CD4-positive, alpha-beta T cell (primary cell): ENCODE measurements at regions not wholly inside any gene's neighbourhood (a gene's known extent, or its start where the extent isn't known, plus 50 kb on each side); places are given as distances from the start of the nearest gene placed in this dataset.

Experiments used
- ATAC-seq: fragments of 200-7000 bp; cut with Tn5 transposase; one replicate; pipeline ENCODE4 v1.10.0; 2022; ENCODE audit warnings: mild to moderate bottlenecking; ENCODE audit not compliant: poor library complexity
- CTCF ChIA-PET: fragments of 350-600 bp; sonication (Branson Sonifier 250); formaldehyde crosslinking; loops from one replicate; lab custom pipeline; 2021; ENCODE audit warnings: antibody characterized with exemption, inconsistent platforms; lab: Charles Lee
- POLR2A ChIA-PET: fragments of 350-600 bp; sonication (Branson Sonifier 250); formaldehyde crosslinking; loops from one replicate; lab custom pipeline; 2021; ENCODE audit warnings: antibody characterized with exemption, inconsistent platforms; lab: Charles Lee
- DNase-seq, 14 experiments: peaks; one replicate each; pipeline ENCODE4 v3.0.0-alpha.2; 2013 to 2020; ENCODE audit warnings: mixed read lengths in 2 of 14
- H3K27ac ChIP-seq, 2 donors: one replicate each; pipeline versions ENCODE4 v1.5.1 to v1.7.0; 2013; ENCODE audit warnings: low read length in 2 of 2, low read depth in 1 of 2, mild to moderate bottlenecking in 1 of 2
- H3K27me3 ChIP-seq, 2 experiments: 1 replicate in 1 of 2; 2 replicates in 1 of 2; pipeline versions ENCODE4 v1.6.1 to v1.7.0; 2013; ENCODE audit warnings: low read length in 2 of 2, control low read depth in 1 of 2, mild to moderate bottlenecking in 1 of 2, moderate library complexity in 1 of 2; ENCODE audit not compliant: insufficient read depth in 2 of 2, control insufficient read depth in 1 of 2
- H3K36me3 ChIP-seq: one replicate; pipeline ENCODE4 v1.6.1; 2013; ENCODE audit warnings: low read length, control low read depth; ENCODE audit not compliant: insufficient read depth
- H3K4me1 ChIP-seq: one replicate; pipeline ENCODE4 v1.6.1; 2013; ENCODE audit warnings: low read length, control low read depth; ENCODE audit not compliant: insufficient read depth
- H3K4me3 ChIP-seq: one replicate; pipeline ENCODE4 v1.5.1; 2013; ENCODE audit warnings: mild to moderate bottlenecking, low read length, moderate library complexity
- H3K9me3 ChIP-seq, 2 experiments: 1 replicate in 1 of 2; 2 replicates in 1 of 2; pipeline versions ENCODE4 v1.6.1 to v1.7.0; 2013; ENCODE audit warnings: low read length in 2 of 2, mild to moderate bottlenecking in 2 of 2, control low read depth in 1 of 2, moderate library complexity in 1 of 2; ENCODE audit not compliant: control insufficient read depth in 1 of 2, insufficient read depth in 1 of 2
- H3K27ac Mint-ChIP-seq: one replicate; pipeline ENCODE4 v1.8.0; 2020; ENCODE audit warnings: mixed read lengths
- H3K27me3 Mint-ChIP-seq: one replicate; pipeline ENCODE4 v1.8.0; 2021; ENCODE audit warnings: mixed read lengths
- H3K36me3 Mint-ChIP-seq: one replicate; pipeline ENCODE4 v1.8.0; 2021; ENCODE audit warnings: low read depth, mixed read lengths
- H3K4me1 Mint-ChIP-seq: one replicate; pipeline ENCODE4 v1.8.0; 2021; ENCODE audit warnings: low read depth, mixed read lengths
- H3K4me3 Mint-ChIP-seq: one replicate; pipeline ENCODE4 v1.8.0; 2020; ENCODE audit warnings: mild to moderate bottlenecking, mixed read lengths
- H3K9me3 Mint-ChIP-seq: one replicate; pipeline ENCODE4 v1.8.0; 2020; ENCODE audit warnings: mixed read lengths
- intact Hi-C, 2 experiments: fragments of 100-400 bp; cut with DNase I in 1 of 2; cut with micrococcal nuclease in 1 of 2; formaldehyde crosslinking; loops; one replicate each; pipeline versions ENCODE4 v1.15.1 to v1.9.0; 2023 to 2025; cut with DNase I, micrococcal nuclease
- TF ChIP-seq, protein P1 (sequence below): fragments of 200-600 bp; IDR thresholded peaks from one replicate; pipeline ENCODE4 v1.8.0; 2022; ENCODE audit warnings: antibody characterized with exemption, mild to moderate bottlenecking

GRCh38 chr1:192436441-192437078 is 119.8 kb downstream of the RGS21 start:
- ChIA-PET CTCF (no interaction called here), POLR2A (no interaction called here)
- H3K4me1 Mint-ChIP-seq = no peaks in the 10 kb centered on the region

GRCh38 chr1:192438737-192439136 is 121.9 kb downstream of the RGS21 start:
- Histone ChIP-seq H3K27me3 (no peaks in the 10 kb centered on the region), H3K9me3 (no peaks in the 10 kb centered on the region), H3K27ac (no peak overlapping the region), H3K4me3 (no peak overlapping the region), H3K4me1 (no peaks in the 10 kb centered on the region), H3K36me3 (no peaks in the 10 kb centered on the region)
- Mint-ChIP-seq H3K27ac (no peak overlapping the region), H3K4me1 (no peaks in the 10 kb centered on the region), H3K9me3 (no peaks in the 10 kb centered on the region), H3K4me3 (no peak overlapping the region), H3K36me3 (no peaks in the 10 kb centered on the region), H3K27me3 (peaks cover 20% of the 10 kb centered on the region)
- CTCF ChIA-PET = no interaction called here
- intact Hi-C loops = no loop called here
- ATAC-seq (no peak), DNase-seq (no peak)
- TF ChIP-seq, protein P1, sequence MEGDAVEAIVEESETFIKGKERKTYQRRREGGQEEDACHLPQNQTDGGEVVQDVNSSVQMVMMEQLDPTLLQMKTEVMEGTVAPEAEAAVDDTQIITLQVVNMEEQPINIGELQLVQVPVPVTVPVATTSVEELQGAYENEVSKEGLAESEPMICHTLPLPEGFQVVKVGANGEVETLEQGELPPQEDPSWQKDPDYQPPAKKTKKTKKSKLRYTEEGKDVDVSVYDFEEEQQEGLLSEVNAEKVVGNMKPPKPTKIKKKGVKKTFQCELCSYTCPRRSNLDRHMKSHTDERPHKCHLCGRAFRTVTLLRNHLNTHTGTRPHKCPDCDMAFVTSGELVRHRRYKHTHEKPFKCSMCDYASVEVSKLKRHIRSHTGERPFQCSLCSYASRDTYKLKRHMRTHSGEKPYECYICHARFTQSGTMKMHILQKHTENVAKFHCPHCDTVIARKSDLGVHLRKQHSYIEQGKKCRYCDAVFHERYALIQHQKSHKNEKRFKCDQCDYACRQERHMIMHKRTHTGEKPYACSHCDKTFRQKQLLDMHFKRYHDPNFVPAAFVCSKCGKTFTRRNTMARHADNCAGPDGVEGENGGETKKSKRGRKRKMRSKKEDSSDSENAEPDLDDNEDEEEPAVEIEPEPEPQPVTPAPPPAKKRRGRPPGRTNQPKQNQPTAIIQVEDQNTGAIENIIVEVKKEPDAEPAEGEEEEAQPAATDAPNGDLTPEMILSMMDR = no peak
- POLR2A ChIA-PET = no interaction called here

More at GRCh38 chr1:192436441-192437078, 119.8 kb downstream of the RGS21 start:
- ATAC-seq (no peak), DNase-seq (no peak)
- Histone ChIP-seq H3K4me3 (no peak overlapping the region), H3K9me3 (no peaks in the 10 kb centered on the region), H3K4me1 (no peaks in the 10 kb centered on the region), H3K36me3 (no peaks in the 10 kb centered on the region), H3K27ac (no peak overlapping the region), H3K27me3 (no peaks in the 10 kb centered on the region)
- TF ChIP-seq, protein P1 = no peak
- no peak overlapping the region for H3K4me3 Mint-ChIP-seq
- peaks cover 20% of the 10 kb centered on the region for H3K27me3 Mint-ChIP-seq
- no peaks in the 10 kb centered on the region for H3K9me3 Mint-ChIP-seq
- H3K36me3 Mint-ChIP-seq = no peaks in the 10 kb centered on the region
- no peak overlapping the region for H3K27ac Mint-ChIP-seq
- intact Hi-C loops = no loop called here

DNA sequence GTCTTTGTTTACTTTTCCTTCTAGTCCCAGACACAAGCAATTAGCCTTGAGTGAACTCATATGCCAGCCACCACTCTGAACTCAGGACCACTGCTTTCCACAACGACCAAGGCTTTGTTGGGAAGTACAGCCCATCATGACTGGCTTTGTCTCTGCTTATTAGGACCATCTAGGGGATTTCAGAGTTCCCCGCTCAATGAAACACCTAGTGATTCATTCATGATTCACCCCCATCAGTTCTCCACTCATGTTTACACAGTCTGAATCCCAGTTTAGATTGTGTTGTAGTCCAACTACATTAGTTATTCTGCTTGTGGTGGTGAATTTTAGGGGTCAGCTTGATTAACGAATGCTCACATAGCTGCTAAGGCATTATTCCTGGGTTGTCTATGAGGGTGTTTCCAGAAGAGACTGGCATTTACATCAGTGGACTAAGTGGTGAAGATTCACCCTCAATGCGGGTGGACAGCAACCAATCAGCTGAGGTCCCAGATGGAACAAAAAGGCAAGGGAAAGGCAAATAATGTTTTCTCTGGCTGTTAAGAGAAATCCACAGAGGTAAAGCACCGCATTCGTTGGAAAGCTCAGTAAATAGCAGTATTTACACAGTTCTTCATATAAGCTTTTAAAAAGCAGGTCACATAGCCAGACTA is 122.7 kb downstream of the RGS21 start:
- Mint-ChIP-seq H3K4me3 (no peak overlapping the region), H3K27me3 (peaks cover 16% of the 10 kb centered on the region), H3K36me3 (no peaks in the 10 kb centered on the region), H3K27ac (no peak overlapping the region), H3K4me1 (no peaks in the 10 kb centered on the region), H3K9me3 (no peaks in the 10 kb centered on the region)
- ATAC-seq (no peak), DNase-seq (no peak)
- ChIA-PET CTCF (no interaction called here), POLR2A (no interaction called here)
- H3K27ac ChIP-seq = no peak overlapping the region
- intact Hi-C loops = no loop called here
- H3K9me3 ChIP-seq = no peaks in the 10 kb centered on the region
- H3K4me3 ChIP-seq = no peak overlapping the region
- no peaks in the 10 kb centered on the region for H3K36me3 ChIP-seq
- H3K4me1 ChIP-seq = no peaks in the 10 kb centered on the region
- H3K27me3 ChIP-seq = no peaks in the 10 kb centered on the region
- TF ChIP-seq, protein P1 = no peak
